Type B pancreatic cell (in vitro differentiated cells): ENCODE measurements at regions not wholly inside any gene's neighbourhood (a gene's known extent, or its start where the extent isn't known, plus 50 kb on each side); places are given as distances from the start of the nearest gene placed in this dataset.

ENCODE experiments used
- DNase-seq: peaks from one replicate; pipeline ENCODE4 v3.0.0; 2021; ENCODE audit warnings: mixed read lengths; ENCODE audit not compliant: unreplicated experiment; ENCODE audit errors: extremely low spot score
- H3K27ac Mint-ChIP-seq: 2 replicates; pipeline ENCODE4 v1.8.0; 2021; ENCODE audit warnings: mild to moderate bottlenecking, mixed read lengths
- H3K27me3 Mint-ChIP-seq: 2 replicates; pipeline ENCODE4 v1.8.0; 2021; ENCODE audit warnings: mixed read lengths
- H3K36me3 Mint-ChIP-seq: 2 replicates; pipeline ENCODE4 v1.8.0; 2021; ENCODE audit warnings: mixed read lengths
- H3K4me1 Mint-ChIP-seq: one replicate; pipeline ENCODE4 v1.8.0; 2021; ENCODE audit warnings: mixed read lengths; ENCODE audit not compliant: unreplicated experiment
- H3K4me3 Mint-ChIP-seq: 2 replicates; pipeline ENCODE4 v1.8.0; 2021; ENCODE audit warnings: mild to moderate bottlenecking, mixed read lengths
- H3K9me3 Mint-ChIP-seq: 2 replicates; pipeline ENCODE4 v1.8.0; 2021; ENCODE audit warnings: mixed read lengths
- CTCF ChIP-seq: fragments of 200-600 bp; sonication (generic); conservative IDR thresholded peaks from 2 replicates; pipeline ENCODE4 v1.5.0; 2021; ENCODE audit warnings: antibody characterized with exemption, mild to moderate bottlenecking

- H3K27me3 Mint-ChIP-seq, result peaks cover 3% of the 10 kb centered on the region
- DNase-seq, result no peak
- TF ChIP-seq CTCF, result no peak
- peaks cover 13% of the 10 kb centered on the region for H3K4me1 Mint-ChIP-seq
- H3K36me3 Mint-ChIP-seq, result no peaks in the 10 kb centered on the region
- no peak overlapping the region for H3K4me3 Mint-ChIP-seq
- H3K9me3 Mint-ChIP-seq, result no peaks in the 10 kb centered on the region
- H3K27ac Mint-ChIP-seq, result no peak overlapping the region
Observed at GRCh38 chr5:67380431-67380830, 183.8 kb upstream of the CD180 start.

- H3K27me3 Mint-ChIP-seq, result peaks cover 3% of the 10 kb centered on the region
- DNase-seq, result no peak
- H3K4me1 Mint-ChIP-seq, result peaks cover 13% of the 10 kb centered on the region
- H3K9me3 Mint-ChIP-seq, result no peaks in the 10 kb centered on the region
- TF ChIP-seq CTCF, result no peak
- H3K27ac Mint-ChIP-seq, result no peak overlapping the region
- no peak overlapping the region for H3K4me3 Mint-ChIP-seq
- no peaks in the 10 kb centered on the region for H3K36me3 Mint-ChIP-seq
Observed at GRCh38 chr5:67379753-67380152, 183.2 kb upstream of the CD180 start.

- H3K27ac Mint-ChIP-seq, result no peak overlapping the region
Observed at GRCh38 chr5:67378256-67378655, 181.7 kb upstream of the CD180 start.

GRCh38 chr5:67377631-67378030 lies 181.0 kb upstream of the CD180 start:
- Mint-ChIP-seq H3K4me1 (peaks cover 4% of the 10 kb centered on the region), H3K27ac (no peak overlapping the region), H3K27me3 (no peaks in the 10 kb centered on the region), H3K4me3 (no peak overlapping the region), H3K36me3 (no peaks in the 10 kb centered on the region), H3K9me3 (no peaks in the 10 kb centered on the region)
- no peak for TF ChIP-seq CTCF
- DNase-seq, result no peak

More at GRCh38 chr5:67378256-67378655, 181.7 kb upstream of the CD180 start:
- no peak overlapping the region for H3K4me3 Mint-ChIP-seq
- H3K4me1 Mint-ChIP-seq, result peaks cover 8% of the 10 kb centered on the region
- DNase-seq, result no peak
- no peaks in the 10 kb centered on the region for H3K36me3 Mint-ChIP-seq
- H3K27me3 Mint-ChIP-seq, result no peaks in the 10 kb centered on the region
- no peak for TF ChIP-seq CTCF
- no peaks in the 10 kb centered on the region for H3K9me3 Mint-ChIP-seq

- H3K4me3 Mint-ChIP-seq, result no peak overlapping the region
- no peaks in the 10 kb centered on the region for H3K36me3 Mint-ChIP-seq
- H3K9me3 Mint-ChIP-seq, result no peaks in the 10 kb centered on the region
- no peaks in the 10 kb centered on the region for H3K27me3 Mint-ChIP-seq
- peaks cover 6% of the 10 kb centered on the region for H3K4me1 Mint-ChIP-seq
- no peak overlapping the region for H3K27ac Mint-ChIP-seq
- peak; percentile 19 for TF ChIP-seq CTCF
- no peak for DNase-seq
Observed at GRCh38 chr5:67375606-67376005, 179.0 kb upstream of the CD180 start.

GRCh38 chr5:67374378-67374777 lies 177.8 kb upstream of the CD180 start:
- no peaks in the 10 kb centered on the region for H3K27me3 Mint-ChIP-seq
- no peak for DNase-seq
- no peak overlapping the region for H3K27ac Mint-ChIP-seq
- peaks cover 6% of the 10 kb centered on the region for H3K4me1 Mint-ChIP-seq
- H3K4me3 Mint-ChIP-seq, result no peak overlapping the region
- no peaks in the 10 kb centered on the region for H3K9me3 Mint-ChIP-seq
- no peak for TF ChIP-seq CTCF
- H3K36me3 Mint-ChIP-seq, result no peaks in the 10 kb centered on the region
